COLO668 (cell line): ENCODE measurements at regions not wholly inside any gene's neighbourhood (a gene's known extent, or its start where the extent isn't known, plus 50 kb on each side); places are given as distances from the start of the nearest gene placed in this dataset.
A peak's percentile ranks its signal among the peaks of the same experiment; 100 is the strongest.

ENCODE experiments used
- DNase-seq: peaks from one replicate; lab custom pipeline; 2025; ENCODE audit not compliant: unreplicated experiment; lab: John Stamatoyannopoulos, UW

GRCh38 chr13:47829690-47830089 lies 171.4 kb downstream of the SUCLA2 start:
- DNase-seq: no peak

- DNase-seq: no peak
Measured at GRCh38 chr13:47826471-47826870, 174.6 kb downstream of the SUCLA2 start.

GRCh38 chr13:47822036-47822435 lies 179.0 kb downstream of the SUCLA2 start:
- DNase-seq: no peak

- no peak for DNase-seq
Measured at GRCh38 chr13:47816831-47817230, 184.2 kb downstream of the SUCLA2 start.

- DNase-seq: no peak
Measured at GRCh38 chr13:47813718-47814117, 187.4 kb downstream of the SUCLA2 start.

GRCh38 chr13:47809411-47809810 lies 191.7 kb downstream of the SUCLA2 start:
- no peak for DNase-seq

- no peak for DNase-seq
Measured at GRCh38 chr13:47803131-47803530, 197.9 kb downstream of the SUCLA2 start.

GRCh38 chr13:47801555-47801954 lies 199.5 kb downstream of the SUCLA2 start:
- DNase-seq: no peak

- no peak for DNase-seq
Measured at GRCh38 chr13:47800593-47800992, 200.5 kb downstream of the SUCLA2 start.

GRCh38 chr13:47798906-47799305 lies 202.2 kb downstream of the SUCLA2 start:
- DNase-seq: no peak

GRCh38 chr13:47798194-47798593 lies 202.9 kb downstream of the SUCLA2 start:
- DNase-seq: peak; percentile 26

- DNase-seq: no peak
Measured at GRCh38 chr13:47796816-47797215, 204.3 kb downstream of the SUCLA2 start.

- no peak for DNase-seq
Measured at GRCh38 chr13:47794963-47795362, 206.1 kb downstream of the SUCLA2 start.

GRCh38 chr13:47790755-47791154 lies 210.3 kb downstream of the SUCLA2 start:
- no peak for DNase-seq

GRCh38 chr13:47788844-47789243 lies 212.2 kb downstream of the SUCLA2 start:
- DNase-seq: no peak

- DNase-seq: no peak
Measured at GRCh38 chr13:47774671-47774994, 226.4 kb downstream of the SUCLA2 start.

GRCh38 chr13:47764817-47765216 lies 236.3 kb downstream of the SUCLA2 start:
- DNase-seq: no peak

- no peak for DNase-seq
Measured at GRCh38 chr13:47757466-47758080, 243.5 kb downstream of the SUCLA2 start.

- DNase-seq: no peak
Measured at GRCh38 chr13:47747901-47748300, 253.2 kb downstream of the SUCLA2 start.

GRCh38 chr13:47726394-47726793 lies 274.7 kb downstream of the SUCLA2 start:
- DNase-seq: no peak

GRCh38 chr13:47723898-47724297 lies 277.2 kb downstream of the SUCLA2 start:
- DNase-seq: no peak

GRCh38 chr13:47719164-47719563 lies 281.9 kb downstream of the SUCLA2 start:
- DNase-seq: no peak

GRCh38 chr13:47718556-47718955 lies 282.5 kb downstream of the SUCLA2 start:
- DNase-seq: no peak

GRCh38 chr13:47708386-47708785 lies 292.7 kb downstream of the SUCLA2 start:
- no peak for DNase-seq
